Pancreas (tissue), 10 donors: ENCODE measurements at regions not wholly inside any gene's neighbourhood (a gene's known extent, or its start where the extent isn't known, plus 50 kb on each side); places are given as distances from the start of the nearest gene placed in this dataset.

Source experiments
- ATAC-seq, 4 donors: fragments of 200-7000 bp; cut with Tn5 transposase; one replicate each; pipeline versions ENCODE4 v1.8.0 to v1.9.1; 2020; ENCODE audit warnings: mild to moderate bottlenecking in 4 of 4, moderate library complexity in 4 of 4
- DNase-seq, 6 donors: peaks; one replicate each; pipeline ENCODE4 v3.0.0-alpha.2; 2020
- FAIRE-seq: peaks from 2 replicates; lab custom pipeline; 2012; peaks lifted over from hg19 to GRCh38; lab: Jason Lieb, UNC
- H3K27ac ChIP-seq, 4 donors: fragments of 200-600 bp; sonication (generic); 1 replicate in 3 of 4; 2 replicates in 1 of 4; pipeline versions ENCODE4 v1.5.0 to v1.8.0; 2020
- H3K27me3 ChIP-seq, 4 donors: fragments of 200-600 bp; one replicate each; pipeline ENCODE4 v1.8.0; 2021
- H3K36me3 ChIP-seq, 3 donors: fragments of 200-600 bp; sonication (generic) in 1 of 3; one replicate each; pipeline versions ENCODE4 v1.5.0 to v1.8.0; 2020 to 2021
- H3K4me1 ChIP-seq, 3 donors: fragments of 200-600 bp; one replicate each; pipeline ENCODE4 v1.8.0; 2021
- H3K4me3 ChIP-seq, 4 donors: fragments of 200-600 bp; sonication (generic) in 2 of 4; one replicate each; pipeline versions ENCODE4 v1.5.0 to v1.8.0; 2020 to 2021
- H3K9me3 ChIP-seq, 4 donors: fragments of 200-600 bp; one replicate each; pipeline ENCODE4 v1.8.0; 2021
- WGBS, 2 donors: extraction: QIAGEN DNeasy Blood & Tissue Kit; methylation state at CpG; one replicate each; pipeline ENCODE4 v1.1.7; 2013; 5-methylcytosine and 5-hydroxymethylcytosine counted together
- intact Hi-C, 3 donors: fragments of 100-400 bp; cut with DNase I; formaldehyde crosslinking; loops; one replicate each; pipeline versions ENCODE4 v1.11.1 to v1.14.2; 2022
- TF ChIP-seq, protein P1 (sequence below), 4 donors: fragments of 200-600 bp; sonication (generic) in 3 of 4; IDR thresholded peaks; one replicate each; pipeline versions ENCODE4 v1.5.0 to v1.8.0; 2021; ENCODE audit warnings: antibody characterized with exemption in 4 of 4
- donor health status: healthy with polysubstance abuse.
- donor health status: DM: no; HTN: no; CAD: no; lungs with moderate emphysema.
- donor health status: DM: no; HTN: no; CAD: no.
- donor health status: control.
- donor health status: control.
- donor health status: Bipolar disorder and iron deficiency.
- donor health status: DM: yes; HTN: yes; CAD: no.
- donor health status: DM: no; HTN: no; CAD: no.
- donor health status: DM: no; HTN: no; CAD: no.
- donor health status: DM: yes; HTN: yes; CAD: no.

DNA sequence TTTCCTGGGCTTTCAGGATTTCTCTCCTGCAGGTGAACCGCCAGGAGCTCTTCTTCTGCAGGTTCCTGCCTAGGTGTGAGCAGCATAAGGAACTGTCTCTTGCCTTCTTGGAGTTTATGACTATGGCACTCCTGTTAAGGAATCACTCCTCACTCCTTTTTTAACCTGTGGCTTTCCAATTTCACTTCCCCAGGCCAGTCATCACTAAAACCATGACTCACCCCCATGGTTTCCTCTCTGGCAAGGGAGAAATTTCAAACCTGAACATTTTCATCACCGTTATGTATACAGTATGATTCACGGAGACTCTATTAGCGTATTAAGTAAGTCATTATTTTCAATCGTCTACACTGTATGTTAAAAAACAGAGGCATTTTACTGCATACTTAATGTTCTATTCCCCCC is 78.2 kb upstream of the ARID1B start:
- TF ChIP-seq, protein P1, sequence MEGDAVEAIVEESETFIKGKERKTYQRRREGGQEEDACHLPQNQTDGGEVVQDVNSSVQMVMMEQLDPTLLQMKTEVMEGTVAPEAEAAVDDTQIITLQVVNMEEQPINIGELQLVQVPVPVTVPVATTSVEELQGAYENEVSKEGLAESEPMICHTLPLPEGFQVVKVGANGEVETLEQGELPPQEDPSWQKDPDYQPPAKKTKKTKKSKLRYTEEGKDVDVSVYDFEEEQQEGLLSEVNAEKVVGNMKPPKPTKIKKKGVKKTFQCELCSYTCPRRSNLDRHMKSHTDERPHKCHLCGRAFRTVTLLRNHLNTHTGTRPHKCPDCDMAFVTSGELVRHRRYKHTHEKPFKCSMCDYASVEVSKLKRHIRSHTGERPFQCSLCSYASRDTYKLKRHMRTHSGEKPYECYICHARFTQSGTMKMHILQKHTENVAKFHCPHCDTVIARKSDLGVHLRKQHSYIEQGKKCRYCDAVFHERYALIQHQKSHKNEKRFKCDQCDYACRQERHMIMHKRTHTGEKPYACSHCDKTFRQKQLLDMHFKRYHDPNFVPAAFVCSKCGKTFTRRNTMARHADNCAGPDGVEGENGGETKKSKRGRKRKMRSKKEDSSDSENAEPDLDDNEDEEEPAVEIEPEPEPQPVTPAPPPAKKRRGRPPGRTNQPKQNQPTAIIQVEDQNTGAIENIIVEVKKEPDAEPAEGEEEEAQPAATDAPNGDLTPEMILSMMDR (IDR thresholded peaks at IDR 0.05), result no peak
- 89 to 91% methylated on average over 5 of the region's 5 CpGs for WGBS, 2 donors
- no peak for DNase-seq
- peak in 1 of 4 donors; percentile 28 for ATAC-seq
- intact Hi-C loops, result no loop called here
- Histone ChIP-seq H3K9me3 (no peaks in the 10 kb centered on the region), H3K27ac (no peak overlapping the region), H3K27me3 (no peaks in the 10 kb centered on the region), H3K36me3 (no peaks in the 10 kb centered on the region), H3K4me3 (no peak overlapping the region), H3K4me1 (peaks cover 13 to 32% (median 13%) of the 10 kb centered on the region in 3 donors)
- no peak for FAIRE-seq

DNA sequence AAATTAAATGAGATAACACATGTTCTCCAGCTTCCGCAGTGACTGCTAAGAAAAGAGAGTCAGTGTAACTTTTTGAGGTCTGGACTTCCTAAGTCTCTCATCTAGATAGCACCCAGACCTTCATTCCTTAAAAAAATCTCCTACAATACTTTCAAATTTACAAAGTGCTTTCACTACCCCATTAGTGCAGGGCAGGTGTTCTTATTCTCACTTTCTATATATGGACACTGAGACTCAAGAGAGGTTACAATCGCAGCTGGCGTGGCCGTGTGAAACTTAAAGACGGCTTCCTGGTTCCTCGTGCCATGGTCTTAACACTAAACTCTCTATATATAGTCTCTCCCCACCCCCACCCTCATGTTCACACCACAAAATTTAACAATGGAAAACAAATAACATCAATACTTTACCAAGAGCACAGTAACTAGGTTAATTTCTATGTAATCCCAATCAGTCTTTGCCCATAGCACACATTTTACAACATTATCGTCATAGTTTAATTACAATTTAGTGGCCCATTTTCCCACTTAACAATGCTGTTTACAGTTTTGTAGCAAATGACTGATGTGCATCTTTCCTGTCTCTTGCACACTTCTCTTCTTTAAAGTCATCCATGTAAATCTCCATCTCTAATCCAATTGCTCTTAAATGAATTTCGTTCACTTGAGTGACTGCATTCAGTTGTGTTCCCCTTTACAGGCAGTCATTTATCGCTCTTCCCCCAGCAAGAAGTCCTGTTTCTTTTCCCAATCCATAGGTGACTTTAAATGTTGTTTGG is 78.8 kb upstream of the ARID1B start:
- no peak for DNase-seq
- WGBS, 2 donors, result 51 to 60% methylated on average over 9 of the region's 9 CpGs
- H3K9me3 ChIP-seq, result no peaks in the 10 kb centered on the region
- no peaks in the 10 kb centered on the region for H3K36me3 ChIP-seq
- intact Hi-C loops, result no loop called here
- TF ChIP-seq, protein P1 (IDR thresholded peaks at IDR 0.05), result no peak
- FAIRE-seq, result no peak
- peaks cover 13 to 32% (median 13%) of the 10 kb centered on the region in 3 donors for H3K4me1 ChIP-seq
- peak in 3 of 4 donors; percentile 27 to 60 (median 32) for ATAC-seq
- H3K4me3 ChIP-seq, result no peak overlapping the region
- H3K27ac ChIP-seq, result peak overlapping the region in 1 of 4 donors; percentile 26
- no peaks in the 10 kb centered on the region for H3K27me3 ChIP-seq

DNA sequence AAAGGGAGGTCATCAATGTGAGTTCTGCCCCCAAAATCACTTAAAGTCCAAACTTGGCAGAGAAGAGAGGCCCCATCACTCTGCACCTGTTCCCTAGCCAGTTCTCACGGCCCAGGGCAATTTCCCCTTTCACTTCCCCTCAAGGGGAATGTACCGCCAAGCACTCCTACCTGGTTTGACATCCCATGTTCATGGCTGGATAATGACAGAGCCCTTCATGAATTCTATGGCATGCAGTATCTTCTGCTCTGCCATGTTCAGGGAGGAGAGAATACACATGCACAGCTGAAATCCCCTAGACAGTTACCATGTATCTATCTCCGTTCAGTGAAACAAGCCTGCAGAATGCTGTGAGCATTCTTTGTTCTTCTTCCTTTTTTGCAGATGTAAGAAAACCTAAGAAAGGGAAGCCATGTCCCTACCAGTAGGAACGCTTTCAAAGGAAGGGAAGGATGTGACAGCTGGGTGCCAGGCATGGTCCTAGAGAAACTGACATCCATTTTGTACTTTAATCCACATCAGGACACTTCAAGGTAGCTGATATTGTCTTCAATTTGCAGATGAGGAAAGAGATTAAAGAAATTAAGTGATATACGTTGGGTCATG is 79.8 kb upstream of the ARID1B start:
- ATAC-seq, result no peak

DNA sequence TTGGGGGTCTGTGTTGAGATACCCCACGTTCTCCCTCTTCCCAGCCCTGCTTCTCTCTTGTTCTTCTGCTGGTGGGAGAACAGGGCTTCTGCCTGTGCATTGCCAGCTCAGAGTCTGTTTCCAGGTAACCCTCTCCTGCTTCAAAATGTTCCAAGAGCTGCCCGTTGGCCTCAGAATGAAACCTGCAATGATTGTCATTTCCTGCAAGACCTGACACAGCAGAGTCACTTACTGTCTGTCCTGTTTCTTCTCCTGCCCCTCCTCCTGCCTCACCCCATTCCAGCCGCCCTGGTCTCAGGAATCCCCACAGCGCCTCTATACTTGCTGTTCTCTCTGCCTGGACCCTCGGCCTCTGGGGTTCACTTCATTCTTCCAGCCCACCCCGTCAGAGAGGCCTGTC is 81.4 kb upstream of the ARID1B start:
- Histone ChIP-seq H3K4me3 (no peak overlapping the region), H3K9me3 (no peaks in the 10 kb centered on the region), H3K27me3 (no peaks in the 10 kb centered on the region), H3K4me1 (peaks cover 6 to 20% (median 6%) of the 10 kb centered on the region in 3 donors), H3K36me3 (no peaks in the 10 kb centered on the region), H3K27ac (no peak overlapping the region)
- DNase-seq (no peak), FAIRE-seq (no peak), ATAC-seq (peak in 2 of 4 donors; percentile 40 to 61)
- intact Hi-C loops, result no loop called here
- TF ChIP-seq, protein P1 (IDR thresholded peaks at IDR 0.05), result no peak
- WGBS, 2 donors, result 82 to 85% methylated on average over 6 of the region's 6 CpGs

More for the DNA sequence above, 79.8 kb upstream of the ARID1B start:
- intact Hi-C loops, result no loop called here
- Histone ChIP-seq H3K4me3 (no peak overlapping the region), H3K9me3 (no peaks in the 10 kb centered on the region), H3K27ac (no peak overlapping the region), H3K27me3 (no peaks in the 10 kb centered on the region), H3K36me3 (no peaks in the 10 kb centered on the region), H3K4me1 (peaks cover 13 to 32% (median 13%) of the 10 kb centered on the region in 3 donors)
- no peak for FAIRE-seq
- 82 to 87% methylated on average over 5 of the region's 5 CpGs for WGBS, 2 donors
- no peak for DNase-seq
- TF ChIP-seq, protein P1 (IDR thresholded peaks at IDR 0.05), result no peak

DNA sequence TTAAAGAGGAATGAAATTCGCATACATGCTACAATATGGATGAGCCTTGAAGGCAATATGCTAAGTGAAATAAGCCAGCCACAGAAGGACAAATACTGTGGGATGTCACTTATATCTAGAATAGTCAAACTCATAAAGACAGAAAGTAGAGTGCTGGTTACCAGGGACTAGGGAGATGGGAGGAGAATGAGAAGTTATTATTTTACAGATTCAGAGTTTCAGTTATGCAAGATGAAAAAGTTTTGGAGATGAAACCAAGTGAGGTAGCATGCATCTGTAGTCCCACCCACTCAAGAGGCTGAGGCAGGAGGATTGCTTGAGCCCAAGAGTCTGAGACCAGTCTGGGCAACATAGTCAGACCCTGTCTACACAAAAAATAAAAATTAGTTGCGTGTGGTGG is 82.5 kb upstream of the ARID1B start:
- FAIRE-seq (no peak), DNase-seq (no peak), ATAC-seq (no peak)
- H3K27me3 ChIP-seq, result no peaks in the 10 kb centered on the region
- no peaks in the 10 kb centered on the region for H3K9me3 ChIP-seq
- intact Hi-C loops, result no loop called here
- peaks cover 0 to 11% (median 0%) of the 10 kb centered on the region in 3 donors for H3K4me1 ChIP-seq
- 90 to 99% methylated on average over 2 of the region's 2 CpGs for WGBS, 2 donors
- H3K36me3 ChIP-seq, result no peaks in the 10 kb centered on the region
- TF ChIP-seq, protein P1 (IDR thresholded peaks at IDR 0.05), result no peak
- H3K27ac ChIP-seq, result no peak overlapping the region
- no peak overlapping the region for H3K4me3 ChIP-seq
